K562 (cell line): ENCODE measurements at regions not wholly inside any gene's neighbourhood (a gene's known extent, or its start where the extent isn't known, plus 50 kb on each side); places are given as distances from the start of the nearest gene placed in this dataset.

ENCODE experiments used
- ATAC-seq: fragments of 200-7000 bp; cut with Tn5 transposase; 3 replicates; pipeline ENCODE4 v1.9.1; 2020; ENCODE audit warnings: moderate library complexity
- BruUV-seq: library from RNA; stranded (reverse); fragments of 400-500 nt; replicated peaks from 2 replicates; lab custom pipeline; 2021; lab: Mats Ljungman, UMichigan
- CTCF ChIA-PET: fragments of 300-600 bp; formaldehyde crosslinking; extraction: SDS; loops from one replicate; lab custom pipeline; 2021; ENCODE audit warnings: low intra/inter-chr PET ratio; lab: Yijun Ruan, JAX
- POLR2A ChIA-PET: fragments of 300-600, 350-650 bp; sonication (Branson Sonifier 250); formaldehyde crosslinking; extraction: SDS; loops from one replicate; lab custom pipeline; 2021; ENCODE audit warnings: antibody characterized with exemption, inconsistent platforms; lab: Yijun Ruan, JAX
- DNase-seq, 4 experiments: peaks; one replicate each; pipeline versions ENCODE4 v3.0.0 to v3.0.0-alpha.2; 2011 to 2018; ENCODE audit warnings: low spot score in 3 of 4, mixed read lengths in 3 of 4; ENCODE audit errors: extremely low read depth in 1 of 4
- FAIRE-seq: peaks from 2 replicates; lab custom pipeline; 2011; peaks lifted over from hg19 to GRCh38; lab: Jason Lieb, UNC
- H2AFZ ChIP-seq: 2 replicates; pipeline ENCODE4 v1.6.0; 2011; ENCODE audit warnings: low read depth, low read length, control low read depth, inconsistent platforms
- H3K27ac ChIP-seq: fragments of 200-600 bp; 3 replicates; pipeline ENCODE4 v1.8.0; 2011; ENCODE audit warnings: low read depth, mild to moderate bottlenecking, control low read depth, inconsistent platforms, low read length, moderate library complexity, mixed read lengths; ENCODE audit errors: extremely low read depth
- H3K27me3 ChIP-seq, 2 experiments: fragments of 300-600 bp in 1 of 2; 2 replicates in 1 of 2; 3 replicates in 1 of 2; pipeline versions ENCODE4 v1.6.0 to v1.8.0; 2011; ENCODE audit warnings: inconsistent platforms in 2 of 2, low read length in 2 of 2, mild to moderate bottlenecking in 1 of 2, mixed read lengths in 1 of 2, moderate library complexity in 1 of 2; ENCODE audit not compliant: control insufficient read depth in 2 of 2, insufficient read depth in 2 of 2
- H3K36me3 ChIP-seq: fragments of 300-600 bp; 3 replicates; pipeline ENCODE4 v1.8.0; 2011; ENCODE audit warnings: mild to moderate bottlenecking, low read length, inconsistent platforms; ENCODE audit not compliant: control insufficient read depth, insufficient read depth
- H3K4me1 ChIP-seq, 2 experiments: fragments of 200-600 bp in 1 of 2; replicated peaks in 1 of 2; 2 replicates in 1 of 2; 3 replicates in 1 of 2; pipeline versions ENCODE4 v1.5.1 to v1.8.0; 2011; ENCODE audit warnings: inconsistent platforms in 2 of 2, low read length in 2 of 2, mild to moderate bottlenecking in 1 of 2, mixed read lengths in 1 of 2, moderate library complexity in 1 of 2; ENCODE audit not compliant: control insufficient read depth in 2 of 2, insufficient read depth in 2 of 2
- H3K4me2 ChIP-seq: 2 replicates; pipeline ENCODE4 v1.6.1; 2011; ENCODE audit warnings: low read length, control low read depth, inconsistent platforms, mixed read lengths; ENCODE audit not compliant: insufficient read depth
- H3K4me3 ChIP-seq: fragments of 200-600 bp; sonication (generic), shearing (Covaris generic); 2 replicates; pipeline ENCODE4 v1.5.1; 2016; ENCODE audit warnings: control low read depth, inconsistent platforms
- H3K79me2 ChIP-seq: fragments of 200-600 bp; 3 replicates; pipeline ENCODE4 v1.8.0; 2011; ENCODE audit warnings: low read length, inconsistent platforms; ENCODE audit not compliant: control insufficient read depth, insufficient read depth
- H3K9ac ChIP-seq, 2 experiments: 2 replicates each; pipeline versions ENCODE4 v1.6.0 to v1.6.1; 2011; ENCODE audit warnings: low read depth in 2 of 2, low read length in 2 of 2, control low read depth in 1 of 2, inconsistent platforms in 1 of 2, mild to moderate bottlenecking in 1 of 2, mixed read lengths in 1 of 2; ENCODE audit not compliant: insufficient read depth in 1 of 2
- H3K9me1 ChIP-seq: one replicate; pipeline ENCODE4 v1.6.0; 2011; ENCODE audit warnings: inconsistent platforms, mild to moderate bottlenecking, low read length, moderate library complexity; ENCODE audit not compliant: control insufficient read depth, insufficient read depth
- H3K9me3 ChIP-seq: replicated peaks from 2 replicates; pipeline ENCODE4 v1.5.1; 2011; ENCODE audit warnings: low read depth, low read length, inconsistent platforms; ENCODE audit not compliant: control insufficient read depth, insufficient read depth
- H4K20me1 ChIP-seq: replicated peaks from 2 replicates; pipeline ENCODE4 v1.6.1; 2011; ENCODE audit warnings: low read length, inconsistent platforms, mixed read lengths; ENCODE audit not compliant: control insufficient read depth, insufficient read depth
- FOXK2 ChIP-seq, 2 experiments: fragments of 450-650 bp; IDR thresholded peaks in 1 of 2; conservative IDR thresholded peaks in 1 of 2; 2 replicates each; pipeline ENCODE4 v1.6.1; 2016; ENCODE audit warnings: low read depth in 2 of 2, mild to moderate bottlenecking in 1 of 2
- LEF1 ChIP-seq: fragments of 450-650 bp; IDR thresholded peaks from 2 replicates; pipeline ENCODE4 v1.6.1; 2016; ENCODE audit warnings: mild to moderate bottlenecking
- MIER1 ChIP-seq: fragments of 450-650 bp; IDR thresholded peaks from 2 replicates; pipeline ENCODE4 v1.6.1; 2016; ENCODE audit warnings: antibody characterized with exemption, mild to moderate bottlenecking, low read depth
- NFE2 ChIP-seq: IDR thresholded peaks from 2 replicates; pipeline ENCODE4 v1.6.1; 2014; ENCODE audit warnings: antibody characterized with exemption, low read depth
- RBM22 ChIP-seq: fragments of 200-400 bp; formaldehyde crosslinking; IDR thresholded peaks from 2 replicates; pipeline ENCODE4 v1.6.1; 2018; ENCODE audit warnings: low read length, low read depth; ENCODE audit not compliant: poor library complexity, severe bottlenecking
- TBP ChIP-seq: optimal IDR thresholded peaks from 2 replicates; pipeline ENCODE3; 2011; ENCODE audit warnings: low read depth, low read length, improper control_type of control experiment
- ZNF3 ChIP-seq: fragments of 250-450 bp; sonication (Bioruptor Pico); IDR thresholded peaks from 2 replicates; pipeline ENCODE4 v1.5.0; 2021; ENCODE audit warnings: mild to moderate bottlenecking, moderate library complexity
- ZNF583 ChIP-seq: fragments of 250-450 bp; sonication (Bioruptor Pico); IDR thresholded peaks from 2 replicates; pipeline ENCODE4 v1.4.0; 2020
- ZNF707 ChIP-seq: fragments of 250-450 bp; sonication (Bioruptor Pico); conservative IDR thresholded peaks from 2 replicates; pipeline ENCODE4 v1.8.0; 2022; ENCODE audit warnings: inconsistent platforms, mild to moderate bottlenecking, moderate library complexity
- WGBS: fragments of 100-300 bp; shearing (Covaris generic); methylation state at CpG from one replicate; pipeline ENCODE4 v1.1.6; 2016; ENCODE audit warnings: low coverage, mixed read lengths; ENCODE audit not compliant: insufficient coverage; ENCODE audit errors: missing lambda C conversion rate; 5-methylcytosine and 5-hydroxymethylcytosine counted together
- in situ Hi-C: fragments of 300-500 bp; cut with MboI; formaldehyde crosslinking; loops from 4 replicates; pipeline ENCODE4 v1.15.0; 2018; ENCODE audit warnings: inconsistent platforms, mixed read lengths
- intact Hi-C: fragments of 100-400 bp; cut with micrococcal nuclease; formaldehyde crosslinking; loops from 2 replicates; pipeline ENCODE4 v1.14.2; 2022
- TF ChIP-seq, protein P1 (sequence below): sonication (generic); formaldehyde crosslinking; IDR thresholded peaks from 2 replicates; pipeline ENCODE4 v1.8.1; 2022; ENCODE audit warnings: missing genetic modification reagents
- TF ChIP-seq, protein P2 (sequence below): fragments of 450-650 bp; formaldehyde crosslinking; IDR thresholded peaks from 2 replicates; pipeline ENCODE4 v1.4.0; 2022; ENCODE audit warnings: missing genetic modification characterization
- TF ChIP-seq, protein P3 (sequence below): fragments of 450-650 bp; formaldehyde crosslinking; IDR thresholded peaks from 2 replicates; pipeline ENCODE4 v1.4.0; 2020; ENCODE audit warnings: mild to moderate bottlenecking
- TF ChIP-seq, protein P4 (sequence below): fragments of 250-450 bp; sonication (Bioruptor Pico); IDR thresholded peaks from 2 replicates; pipeline ENCODE4 v1.5.0; 2021

DNA sequence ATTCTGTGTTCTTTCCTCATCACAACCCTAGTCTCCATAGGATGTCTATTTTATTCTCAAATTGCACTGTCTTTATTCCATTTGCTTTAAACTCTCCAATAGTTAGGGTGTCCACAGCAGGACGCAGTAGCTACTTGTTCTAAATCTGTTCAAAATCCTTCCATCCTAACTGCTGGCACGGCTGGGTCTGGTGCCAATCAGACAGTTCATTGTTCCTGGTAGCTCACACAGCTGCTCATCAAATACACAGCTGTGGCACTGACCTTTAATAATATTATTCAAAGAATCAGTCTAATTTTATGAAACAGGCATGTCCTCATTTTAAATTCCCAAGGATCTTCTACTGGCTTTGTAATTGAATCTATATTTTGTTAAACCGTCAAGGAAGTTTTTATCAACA is 59.7 kb upstream of the TMEFF2 start:
- POLR2A ChIA-PET, result no interaction called here
- TF ChIP-seq, protein P1, sequence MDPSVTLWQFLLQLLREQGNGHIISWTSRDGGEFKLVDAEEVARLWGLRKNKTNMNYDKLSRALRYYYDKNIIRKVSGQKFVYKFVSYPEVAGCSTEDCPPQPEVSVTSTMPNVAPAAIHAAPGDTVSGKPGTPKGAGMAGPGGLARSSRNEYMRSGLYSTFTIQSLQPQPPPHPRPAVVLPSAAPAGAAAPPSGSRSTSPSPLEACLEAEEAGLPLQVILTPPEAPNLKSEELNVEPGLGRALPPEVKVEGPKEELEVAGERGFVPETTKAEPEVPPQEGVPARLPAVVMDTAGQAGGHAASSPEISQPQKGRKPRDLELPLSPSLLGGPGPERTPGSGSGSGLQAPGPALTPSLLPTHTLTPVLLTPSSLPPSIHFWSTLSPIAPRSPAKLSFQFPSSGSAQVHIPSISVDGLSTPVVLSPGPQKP (CRISPR knock-in tag), result no peak
- no peak for TF ChIP-seq RBM22
- no peak for TF ChIP-seq ZNF707 (CRISPR knock-in tag)
- no peak for TF ChIP-seq LEF1
- TF ChIP-seq MIER1, result no peak
- TF ChIP-seq FOXK2 (conservative IDR thresholded peaks at IDR 0.05 in 1 of 2, IDR thresholded peaks at IDR 0.05 in 1 of 2; ENCODE audit: low read depth in 2 of 2), result no peak
- TF ChIP-seq, all 486 proteins: peak for 0
- Histone ChIP-seq H3K9me1 (no peaks in the 10 kb centered on the region), H3K4me2 (no peak overlapping the region), H2AFZ (no peak overlapping the region), H3K9ac (no peak overlapping the region), H3K79me2 (no peaks in the 10 kb centered on the region), H4K20me1 (no peaks in the 10 kb centered on the region), H3K4me1 (no peaks in the 10 kb centered on the region), H3K9me3 (no peaks in the 10 kb centered on the region), H3K27ac (no peak overlapping the region), H3K27me3 (no peaks in the 10 kb centered on the region), H3K36me3 (no peaks in the 10 kb centered on the region), H3K4me3 (no peak overlapping the region)
- CTCF ChIA-PET, result no interaction called here
- in situ Hi-C loops (no loop called here), intact Hi-C loops (no loop called here)
- WGBS, result 3% methylated on average over 3 of the region's 3 CpGs
- no TSS peak for BruUV-seq
- FAIRE-seq, result no peak
- DNase-seq, result no peak
- ATAC-seq, result no peak

DNA sequence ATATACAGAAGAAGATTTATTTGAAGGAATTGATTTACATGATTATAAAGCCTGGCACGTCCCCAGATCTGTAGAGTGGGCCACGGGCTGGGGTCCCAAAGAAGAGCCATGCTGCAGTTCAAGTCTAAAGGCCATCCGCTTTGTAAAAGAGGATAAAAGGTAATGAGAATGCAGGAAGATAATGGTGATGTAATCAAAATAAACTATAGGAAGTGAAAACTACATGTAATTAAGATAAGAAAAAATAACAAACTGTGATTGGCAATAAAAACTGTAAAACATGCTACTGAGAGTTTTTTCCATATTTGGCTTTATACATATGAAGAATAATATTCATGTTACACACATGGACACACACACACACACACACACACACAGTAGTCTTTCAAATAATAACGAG is 59.0 kb upstream of the TMEFF2 start:
- CTCF ChIA-PET, result no interaction called here
- in situ Hi-C loops (no loop called here), intact Hi-C loops (no loop called here)
- POLR2A ChIA-PET, result no interaction called here
- Histone ChIP-seq H3K9me3 (no peaks in the 10 kb centered on the region), H2AFZ (no peak overlapping the region), H3K79me2 (no peaks in the 10 kb centered on the region), H3K4me1 (no peaks in the 10 kb centered on the region), H3K27ac (no peak overlapping the region), H3K4me2 (no peak overlapping the region), H3K27me3 (no peaks in the 10 kb centered on the region), H3K36me3 (no peaks in the 10 kb centered on the region), H4K20me1 (no peaks in the 10 kb centered on the region), H3K4me3 (no peak overlapping the region), H3K9me1 (no peaks in the 10 kb centered on the region), H3K9ac (no peak overlapping the region)
- no TSS peak for BruUV-seq
- TF ChIP-seq, protein P2, sequence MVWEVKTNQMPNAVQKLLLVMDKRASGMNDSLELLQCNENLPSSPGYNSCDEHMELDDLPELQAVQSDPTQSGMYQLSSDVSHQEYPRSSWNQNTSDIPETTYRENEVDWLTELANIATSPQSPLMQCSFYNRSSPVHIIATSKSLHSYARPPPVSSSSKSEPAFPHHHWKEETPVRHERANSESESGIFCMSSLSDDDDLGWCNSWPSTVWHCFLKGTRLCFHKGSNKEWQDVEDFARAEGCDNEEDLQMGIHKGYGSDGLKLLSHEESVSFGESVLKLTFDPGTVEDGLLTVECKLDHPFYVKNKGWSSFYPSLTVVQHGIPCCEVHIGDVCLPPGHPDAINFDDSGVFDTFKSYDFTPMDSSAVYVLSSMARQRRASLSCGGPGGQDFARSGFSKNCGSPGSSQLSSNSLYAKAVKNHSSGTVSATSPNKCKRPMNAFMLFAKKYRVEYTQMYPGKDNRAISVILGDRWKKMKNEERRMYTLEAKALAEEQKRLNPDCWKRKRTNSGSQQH (CRISPR knock-in tag), result no peak
- TF ChIP-seq, protein P3, sequence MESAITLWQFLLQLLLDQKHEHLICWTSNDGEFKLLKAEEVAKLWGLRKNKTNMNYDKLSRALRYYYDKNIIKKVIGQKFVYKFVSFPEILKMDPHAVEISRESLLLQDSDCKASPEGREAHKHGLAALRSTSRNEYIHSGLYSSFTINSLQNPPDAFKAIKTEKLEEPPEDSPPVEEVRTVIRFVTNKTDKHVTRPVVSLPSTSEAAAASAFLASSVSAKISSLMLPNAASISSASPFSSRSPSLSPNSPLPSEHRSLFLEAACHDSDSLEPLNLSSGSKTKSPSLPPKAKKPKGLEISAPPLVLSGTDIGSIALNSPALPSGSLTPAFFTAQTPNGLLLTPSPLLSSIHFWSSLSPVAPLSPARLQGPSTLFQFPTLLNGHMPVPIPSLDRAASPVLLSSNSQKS (CRISPR knock-in tag), result no peak
- TF ChIP-seq TBP (no peak), NFE2 (no peak), ZNF3 (CRISPR knock-in tag) (no peak), ZNF583 (no peak)
- TF ChIP-seq, protein P4, sequence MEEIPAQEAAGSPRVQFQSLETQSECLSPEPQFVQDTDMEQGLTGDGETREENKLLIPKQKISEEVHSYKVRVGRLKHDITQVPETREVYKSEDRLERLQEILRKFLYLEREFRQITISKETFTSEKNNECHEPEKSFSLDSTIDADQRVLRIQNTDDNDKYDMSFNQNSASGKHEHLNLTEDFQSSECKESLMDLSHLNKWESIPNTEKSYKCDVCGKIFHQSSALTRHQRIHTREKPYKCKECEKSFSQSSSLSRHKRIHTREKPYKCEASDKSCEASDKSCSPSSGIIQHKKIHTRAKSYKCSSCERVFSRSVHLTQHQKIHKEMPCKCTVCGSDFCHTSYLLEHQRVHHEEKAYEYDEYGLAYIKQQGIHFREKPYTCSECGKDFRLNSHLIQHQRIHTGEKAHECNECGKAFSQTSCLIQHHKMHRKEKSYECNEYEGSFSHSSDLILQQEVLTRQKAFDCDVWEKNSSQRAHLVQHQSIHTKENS (CRISPR knock-in tag), result no peak
- FAIRE-seq, result no peak
- no peak for ATAC-seq
- WGBS, result 0% methylated on average over 4 of the region's 4 CpGs
- DNase-seq, result no peak
